ENCODE measurements at regions not wholly inside any gene's neighbourhood (a gene's known extent, or its start where the extent isn't known, plus 50 kb on each side); places are given as distances from the start of the nearest gene placed in this dataset.

- no peak for DNase-seq (ENCODE audit: extremely low spot score)
- POLR2A ChIA-PET = no interaction called here
- TF ChIP-seq CTCF (IDR thresholded peaks at IDR 0.05; ENCODE audit: control extremely low read depth, extremely low read depth, low read depth, missing control alignments) = no peak
- CTCF ChIA-PET = no interaction called here
These were observed 236.5 kb upstream of the SEMA3D start for GRCh38 chr7:85423209-85423895.

GRCh38 chr7:85415743-85416142 lies 228.9 kb upstream of the SEMA3D start:
- POLR2A ChIA-PET = no interaction called here
- CTCF ChIA-PET = no interaction called here
- no peak for TF ChIP-seq CTCF (IDR thresholded peaks at IDR 0.05; ENCODE audit: control extremely low read depth, extremely low read depth, low read depth, missing control alignments)
- no peak for DNase-seq (ENCODE audit: extremely low spot score)

- ChIA-PET POLR2A (no interaction called here), CTCF (no interaction called here)
These were observed 226.9 kb upstream of the SEMA3D start for GRCh38 chr7:85413718-85414117.

GRCh38 chr7:85412912-85413311 lies 226.1 kb upstream of the SEMA3D start:
- ChIA-PET POLR2A (no interaction called here), CTCF (no interaction called here)
- DNase-seq (ENCODE audit: extremely low spot score) = no peak
- no peak for TF ChIP-seq CTCF (IDR thresholded peaks at IDR 0.05; ENCODE audit: control extremely low read depth, extremely low read depth, low read depth, missing control alignments)

More at GRCh38 chr7:85413718-85414117, 226.9 kb upstream of the SEMA3D start:
- TF ChIP-seq CTCF (IDR thresholded peaks at IDR 0.05; ENCODE audit: control extremely low read depth, extremely low read depth, low read depth, missing control alignments) = no peak
- no peak for DNase-seq (ENCODE audit: extremely low spot score)

GRCh38 chr7:85407391-85407790 lies 220.5 kb upstream of the SEMA3D start:
- CTCF ChIA-PET = no interaction called here
- no peak for TF ChIP-seq CTCF (IDR thresholded peaks at IDR 0.05; ENCODE audit: control extremely low read depth, extremely low read depth, low read depth, missing control alignments)
- POLR2A ChIA-PET = no interaction called here
- DNase-seq (ENCODE audit: extremely low spot score) = no peak

GRCh38 chr7:85405016-85405902 lies 218.4 kb upstream of the SEMA3D start:
- POLR2A ChIA-PET = no interaction called here
- CTCF ChIA-PET = no interaction called here
- no peak for DNase-seq (ENCODE audit: extremely low spot score)

More at GRCh38 chr7:85405016-85405902, 218.4 kb upstream of the SEMA3D start:
- no peak for TF ChIP-seq CTCF (IDR thresholded peaks at IDR 0.05; ENCODE audit: control extremely low read depth, extremely low read depth, low read depth, missing control alignments)

Measured in GM10248 (cell line).